ENCODE measurements at regions not wholly inside any gene's neighbourhood (a gene's known extent, or its start where the extent isn't known, plus 50 kb on each side); places are given as distances from the start of the nearest gene placed in this dataset.

GRCh38 chr1:67991546-67991945 is 58.9 kb downstream of the DIRAS3 start:
- DNase-seq, result no peak

GRCh38 chr1:67988066-67988465 is 62.4 kb downstream of the DIRAS3 start:
- DNase-seq, result no peak

- no peak for DNase-seq
Measured at GRCh38 chr1:67987046-67987799, 63.2 kb downstream of the DIRAS3 start.

GRCh38 chr1:67983867-67984266 is 66.6 kb downstream of the DIRAS3 start:
- DNase-seq, result no peak

- no peak for DNase-seq
Measured at GRCh38 chr1:67980028-67980427, 70.4 kb downstream of the DIRAS3 start.

GRCh38 chr1:67979532-67979931 is 70.9 kb downstream of the DIRAS3 start:
- DNase-seq, result no peak

- DNase-seq, result no peak
Measured at GRCh38 chr1:67978890-67979516, 71.4 kb downstream of the DIRAS3 start.

- DNase-seq, result no peak
Measured at GRCh38 chr1:67977756-67978155, 72.7 kb downstream of the DIRAS3 start.

- DNase-seq, result no peak
Measured at GRCh38 chr1:67973051-67973450, 77.4 kb downstream of the DIRAS3 start.

- DNase-seq, result no peak
Measured at GRCh38 chr1:67970088-67970487, 80.3 kb downstream of the DIRAS3 start.

GRCh38 chr1:67969446-67969845 is 81.0 kb downstream of the DIRAS3 start:
- no peak for DNase-seq

GRCh38 chr1:67966666-67967009 is 83.8 kb downstream of the DIRAS3 start:
- DNase-seq, result no peak

GRCh38 chr1:67965995-67966665 is 84.3 kb downstream of the DIRAS3 start:
- DNase-seq, result no peak

- DNase-seq, result no peak
Measured at GRCh38 chr1:67963263-67963662, 87.2 kb downstream of the DIRAS3 start.

- no peak for DNase-seq
Measured at GRCh38 chr1:67960766-67961165, 89.7 kb downstream of the DIRAS3 start.

- no peak for DNase-seq
Measured at GRCh38 chr1:67958472-67958871, 92.0 kb downstream of the DIRAS3 start.

- DNase-seq, result no peak
Measured at GRCh38 chr1:67957066-67957465, 93.4 kb downstream of the DIRAS3 start.

GRCh38 chr1:67956116-67956515 is 94.3 kb downstream of the DIRAS3 start:
- no peak for DNase-seq

- DNase-seq, result no peak
Measured at GRCh38 chr1:67955591-67955990, 94.8 kb downstream of the DIRAS3 start.

- DNase-seq, result no peak
Measured at GRCh38 chr1:67953301-67953700, 97.1 kb downstream of the DIRAS3 start.

GRCh38 chr1:67952071-67952470 is 98.4 kb downstream of the DIRAS3 start:
- no peak for DNase-seq

- DNase-seq, result no peak
Measured at GRCh38 chr1:67951014-67951413, 99.4 kb downstream of the DIRAS3 start.

GRCh38 chr1:67948151-67949080 is 102.0 kb downstream of the DIRAS3 start:
- no peak for DNase-seq
